ENCODE measurements at regions not wholly inside any gene's neighbourhood (a gene's known extent, or its start where the extent isn't known, plus 50 kb on each side); places are given as distances from the start of the nearest gene placed in this dataset.

- no peak for DNase-seq (ENCODE audit: low read depth in 2 of 2)
- no peak for TF ChIP-seq CTCF (IDR thresholded peaks at IDR 0.05; ENCODE audit: low read depth, low read length)
- H3K4me3 ChIP-seq (replicated peaks in 1 of 2; ENCODE audit: low read depth in 2 of 2, low read length in 2 of 2), result no peak overlapping the region
Observed at GRCh38 chr18:75554644-75555185, 127.2 kb upstream of the SMIM21 start.

- no peak for DNase-seq (ENCODE audit: low read depth in 2 of 2)
- TF ChIP-seq CTCF (IDR thresholded peaks at IDR 0.05; ENCODE audit: low read depth, low read length), result no peak
Observed at GRCh38 chr18:75554176-75554575, 126.7 kb upstream of the SMIM21 start.

DNA sequence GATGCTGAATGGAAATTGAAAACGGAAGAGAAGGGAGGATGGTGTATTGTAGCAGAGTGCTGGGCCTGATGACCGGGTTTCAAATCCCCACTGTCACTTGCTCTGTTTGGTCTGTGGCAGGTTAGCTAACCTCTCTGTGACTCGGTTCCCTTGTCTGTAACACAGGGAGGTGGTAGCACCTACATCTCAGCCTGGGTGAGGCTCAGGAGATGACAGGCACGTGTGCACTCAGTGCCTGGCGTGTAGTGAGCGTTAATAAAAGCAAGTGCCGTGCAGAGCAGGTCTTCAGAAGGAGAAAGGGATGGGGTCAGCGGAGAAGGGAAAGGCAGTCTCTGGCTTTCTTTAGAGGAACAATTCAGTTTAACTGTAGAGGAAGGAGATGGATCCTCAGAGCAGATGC is 125.5 kb upstream of the SMIM21 start:
- TF ChIP-seq CTCF (IDR thresholded peaks at IDR 0.05; ENCODE audit: low read depth, low read length), result no peak
- no peak overlapping the region for H3K4me3 ChIP-seq (replicated peaks in 1 of 2; ENCODE audit: low read depth in 2 of 2, low read length in 2 of 2)
- DNase-seq (ENCODE audit: low read depth in 2 of 2), result no peak

More at GRCh38 chr18:75554176-75554575, 126.7 kb upstream of the SMIM21 start:
- H3K4me3 ChIP-seq (replicated peaks in 1 of 2; ENCODE audit: low read depth in 2 of 2, low read length in 2 of 2), result no peak overlapping the region

DNA sequence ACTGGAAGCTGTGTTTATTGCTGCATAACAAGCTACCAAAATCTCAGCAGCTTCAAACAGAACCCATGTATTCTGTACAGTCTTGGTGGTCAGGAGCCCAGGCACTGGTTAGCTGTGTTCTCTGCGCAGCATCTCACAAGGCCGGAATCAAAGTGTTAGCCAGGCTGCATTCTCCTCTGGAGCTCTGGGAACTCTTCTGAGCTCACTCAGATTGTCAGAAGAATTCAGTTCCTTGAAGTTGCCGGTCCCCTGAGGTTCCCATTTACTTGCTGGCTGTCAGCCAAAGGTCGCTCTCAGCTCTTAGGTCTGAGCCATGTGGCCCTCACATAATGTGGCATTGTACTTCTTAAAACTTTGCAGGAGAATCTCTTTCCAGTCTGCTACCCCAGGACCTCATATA is 123.6 kb upstream of the SMIM21 start:
- no peak for TF ChIP-seq CTCF (IDR thresholded peaks at IDR 0.05; ENCODE audit: low read depth, low read length)
- no peak overlapping the region for H3K4me3 ChIP-seq (replicated peaks in 1 of 2; ENCODE audit: low read depth in 2 of 2, low read length in 2 of 2)

DNA sequence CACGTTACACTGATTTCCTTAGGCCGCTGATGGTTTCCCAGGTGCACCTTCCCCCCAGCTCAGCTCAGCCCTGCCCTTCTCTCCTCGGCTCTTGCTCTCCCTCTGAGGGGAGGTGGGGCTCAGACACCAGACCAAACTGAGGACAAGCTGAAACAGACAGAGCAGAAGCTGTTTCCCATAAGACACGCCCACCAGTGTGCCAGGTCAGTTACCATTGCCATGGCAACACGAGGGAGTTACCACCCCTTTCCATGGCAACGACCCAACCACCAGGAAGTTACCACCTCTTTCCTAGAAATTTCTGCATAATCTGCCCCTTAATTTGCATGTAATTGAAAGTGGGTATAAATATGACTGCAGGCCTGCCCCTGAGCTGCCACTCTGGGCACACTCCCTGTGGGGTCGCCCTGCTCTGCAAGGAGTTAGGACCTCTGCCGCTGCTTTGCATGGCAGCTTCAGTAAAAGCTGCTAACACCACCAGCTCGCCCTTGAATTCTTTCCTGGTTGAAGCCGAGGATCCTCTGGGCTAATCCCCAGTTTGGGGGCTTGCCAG is 120.9 kb upstream of the SMIM21 start:
- no peak overlapping the region for H3K4me3 ChIP-seq (replicated peaks in 1 of 2; ENCODE audit: low read depth in 2 of 2, low read length in 2 of 2)
- peak in 1 of 2 donors; percentile 23 for DNase-seq (ENCODE audit: low read depth in 2 of 2)
- no peak for TF ChIP-seq CTCF (IDR thresholded peaks at IDR 0.05; ENCODE audit: low read depth, low read length)

More for the DNA sequence above, 123.6 kb upstream of the SMIM21 start:
- peak in 1 of 2 donors; percentile 11 for DNase-seq (ENCODE audit: low read depth in 2 of 2)

GRCh38 chr18:75546964-75547363 is 119.5 kb upstream of the SMIM21 start:
- no peak for TF ChIP-seq CTCF (IDR thresholded peaks at IDR 0.05; ENCODE audit: low read depth, low read length)
- no peak for DNase-seq (ENCODE audit: low read depth in 2 of 2)
- no peak overlapping the region for H3K4me3 ChIP-seq (replicated peaks in 1 of 2; ENCODE audit: low read depth in 2 of 2, low read length in 2 of 2)

DNA sequence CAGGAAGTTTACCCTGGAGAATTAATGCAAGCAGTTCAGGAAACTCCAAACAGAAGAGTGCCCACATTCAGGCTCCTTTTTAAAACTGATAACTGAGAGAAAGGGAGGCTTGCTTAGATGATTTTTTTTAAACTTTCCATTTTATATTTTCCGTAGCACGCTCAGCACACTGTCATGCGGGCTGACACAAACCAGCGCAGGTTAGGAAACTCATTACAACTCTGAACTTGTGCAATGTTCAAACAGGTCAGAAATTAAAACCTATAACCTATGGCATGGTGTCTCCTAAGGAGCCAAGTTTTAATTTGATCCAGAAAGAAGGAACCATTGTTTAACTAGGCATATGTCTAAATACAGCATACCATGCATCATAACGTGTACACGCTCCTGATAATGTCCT is 117.7 kb upstream of the SMIM21 start:
- TF ChIP-seq CTCF (IDR thresholded peaks at IDR 0.05; ENCODE audit: low read depth, low read length), result no peak
- no peak overlapping the region for H3K4me3 ChIP-seq (replicated peaks in 1 of 2; ENCODE audit: low read depth in 2 of 2, low read length in 2 of 2)
- DNase-seq (ENCODE audit: low read depth in 2 of 2), result no peak
